GM23248 (cell line): ENCODE measurements at regions not wholly inside any gene's neighbourhood (a gene's known extent, or its start where the extent isn't known, plus 50 kb on each side); places are given as distances from the start of the nearest gene placed in this dataset.

Source experiments
- EZH2 ChIP-seq: fragments of 200-600 bp; sonication (generic); IDR thresholded peaks from 2 replicates; pipeline ENCODE4 v1.6.1; 2018; ENCODE audit warnings: antibody characterized with exemption, mild to moderate bottlenecking; ENCODE audit not compliant: insufficient read depth, poor library complexity, severe bottlenecking
- EZH2phosphoT487 ChIP-seq: fragments of 200-600 bp; sonication (generic); IDR thresholded peaks from 2 replicates; pipeline ENCODE4 v1.6.1; 2018; ENCODE audit warnings: antibody characterized with exemption, moderate library complexity, mild to moderate bottlenecking, low read depth; ENCODE audit not compliant: insufficient read depth

DNA sequence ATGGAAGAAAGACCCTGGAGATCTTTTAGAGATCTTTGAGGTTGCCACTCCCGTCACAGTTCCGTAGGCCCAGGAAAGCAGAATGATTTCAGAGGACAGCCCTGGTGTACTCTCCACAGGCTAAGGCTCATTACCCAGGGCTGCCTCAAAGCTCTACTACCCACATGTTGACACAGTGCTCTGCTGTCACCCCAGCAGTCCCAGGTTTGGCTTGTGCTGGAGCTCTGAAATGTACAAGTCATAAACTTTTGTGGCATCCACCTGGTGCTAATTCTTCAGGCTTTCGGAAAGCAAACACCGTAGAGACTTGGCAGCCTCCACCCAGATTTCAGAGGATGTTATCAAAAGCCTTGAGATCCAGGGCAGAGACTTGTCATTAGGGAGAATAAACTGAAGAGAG, 136.5 kb downstream of the MTRR start:
- TF ChIP-seq EZH2: no peak
- TF ChIP-seq EZH2phosphoT487: no peak
